ENCODE measurements at regions not wholly inside any gene's neighbourhood (a gene's known extent, or its start where the extent isn't known, plus 50 kb on each side); places are given as distances from the start of the nearest gene placed in this dataset.

GRCh38 chr2:118622108-118622507 lies 225.3 kb downstream of the EN1 start:
- Mint-ChIP-seq H3K4me3 (no peak overlapping the region), H3K27me3 (peaks cover 7% of the 10 kb centered on the region), H3K36me3 (ENCODE audit: low read depth) (no peaks in the 10 kb centered on the region), H3K9me3 (ENCODE audit: low read depth) (peaks cover 2% of the 10 kb centered on the region), H3K4me1 (no peaks in the 10 kb centered on the region), H3K27ac (no peak overlapping the region)
- DNase-seq (no peak), ATAC-seq (no peak)
- CTCF ChIA-PET, result no interaction called here
- intact Hi-C loops (cut with DNase I, micrococcal nuclease), result no loop called here
- POLR2A ChIA-PET, result no interaction called here

- ATAC-seq (no peak), DNase-seq (no peak)
- H3K4me3 Mint-ChIP-seq, result no peak overlapping the region
- no peaks in the 10 kb centered on the region for H3K4me1 Mint-ChIP-seq
- no peak overlapping the region for H3K27ac Mint-ChIP-seq
- no peaks in the 10 kb centered on the region for H3K36me3 Mint-ChIP-seq (ENCODE audit: low read depth)
- CTCF ChIA-PET, result no interaction called here
- POLR2A ChIA-PET, result no interaction called here
- peaks cover 9% of the 10 kb centered on the region for H3K27me3 Mint-ChIP-seq
- H3K9me3 Mint-ChIP-seq (ENCODE audit: low read depth), result no peaks in the 10 kb centered on the region
- intact Hi-C loops (cut with DNase I, micrococcal nuclease), result no loop called here
Measured at GRCh38 chr2:118618279-118618678, 229.2 kb downstream of the EN1 start.

DNA sequence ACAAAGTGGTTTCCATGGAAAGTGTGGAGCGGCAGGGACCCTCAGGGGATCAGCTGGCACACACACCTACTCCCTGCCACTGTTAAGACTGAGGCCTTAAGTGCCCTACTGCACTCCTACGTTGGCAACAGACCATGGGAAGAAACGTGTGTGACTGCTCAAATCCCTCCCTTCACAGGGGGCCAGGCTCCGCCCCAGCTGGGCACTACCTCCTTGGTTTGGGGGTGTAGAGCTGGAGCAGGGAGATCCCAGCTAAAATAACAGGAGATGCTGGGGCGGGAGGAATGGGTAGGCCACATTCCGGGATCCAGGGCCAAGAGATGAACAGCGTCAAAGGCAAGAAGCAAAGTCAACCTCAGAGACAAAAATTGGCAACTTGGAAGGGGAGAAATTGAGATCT lies 231.0 kb downstream of the EN1 start:
- H3K27ac Mint-ChIP-seq, result no peak overlapping the region
- H3K9me3 Mint-ChIP-seq (ENCODE audit: low read depth), result no peaks in the 10 kb centered on the region
- H3K4me3 Mint-ChIP-seq, result no peak overlapping the region
- ChIA-PET POLR2A (no interaction called here), CTCF (no interaction called here)
- DNase-seq (no peak), ATAC-seq (no peak)
- H3K36me3 Mint-ChIP-seq (ENCODE audit: low read depth), result no peaks in the 10 kb centered on the region
- no peaks in the 10 kb centered on the region for H3K4me1 Mint-ChIP-seq
- peaks cover 12% of the 10 kb centered on the region for H3K27me3 Mint-ChIP-seq
- intact Hi-C loops (cut with DNase I, micrococcal nuclease), result no loop called here

GRCh38 chr2:118614841-118615271 lies 232.6 kb downstream of the EN1 start:
- Mint-ChIP-seq H3K4me1 (no peaks in the 10 kb centered on the region), H3K9me3 (ENCODE audit: low read depth) (no peaks in the 10 kb centered on the region), H3K27me3 (peaks cover 9% of the 10 kb centered on the region), H3K36me3 (ENCODE audit: low read depth) (no peaks in the 10 kb centered on the region), H3K27ac (no peak overlapping the region), H3K4me3 (no peak overlapping the region)
- intact Hi-C loops (cut with DNase I, micrococcal nuclease), result no loop called here
- ChIA-PET POLR2A (no interaction called here), CTCF (interaction anchor here (0.7 kb wide), 1 partner anchor 48 kb away, joined by 3 read pairs; no protein-coding TSS in a partner anchor)
- no peak for DNase-seq
- no peak for ATAC-seq

GRCh38 chr2:118613737-118614136 lies 233.7 kb downstream of the EN1 start:
- CTCF ChIA-PET, result no interaction called here
- Mint-ChIP-seq H3K4me1 (no peaks in the 10 kb centered on the region), H3K9me3 (ENCODE audit: low read depth) (no peaks in the 10 kb centered on the region), H3K27ac (no peak overlapping the region), H3K4me3 (no peak overlapping the region), H3K36me3 (ENCODE audit: low read depth) (no peaks in the 10 kb centered on the region), H3K27me3 (peaks cover 9% of the 10 kb centered on the region)
- POLR2A ChIA-PET, result no interaction called here
- no peak for ATAC-seq
- no peak for DNase-seq
- intact Hi-C loops (cut with DNase I, micrococcal nuclease), result no loop called here

DNA sequence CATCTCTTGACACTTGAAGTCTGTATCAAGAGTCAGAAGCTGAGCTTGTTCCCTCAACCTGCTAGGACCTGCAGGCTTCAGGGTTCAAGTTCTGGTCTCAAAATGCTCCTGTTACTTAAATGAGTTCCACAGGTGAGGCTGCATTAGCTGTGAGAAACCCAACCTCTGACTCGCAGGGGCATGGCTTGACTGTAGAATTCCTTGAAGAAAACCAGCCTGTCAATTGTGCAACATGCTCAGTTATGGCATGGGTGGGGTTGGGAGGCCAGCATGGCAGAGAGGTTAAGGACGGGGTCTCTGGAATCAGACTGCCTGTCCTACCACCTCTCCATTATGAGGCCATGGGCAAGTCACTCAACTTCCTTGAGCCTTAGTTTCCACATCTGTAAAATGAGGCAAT lies 235.8 kb downstream of the EN1 start:
- intact Hi-C loops (cut with DNase I, micrococcal nuclease), result no loop called here
- CTCF ChIA-PET, result no interaction called here
- no peak for ATAC-seq
- Mint-ChIP-seq H3K4me3 (no peak overlapping the region), H3K4me1 (no peaks in the 10 kb centered on the region), H3K9me3 (ENCODE audit: low read depth) (no peaks in the 10 kb centered on the region), H3K27ac (no peak overlapping the region), H3K27me3 (peaks cover 15% of the 10 kb centered on the region), H3K36me3 (ENCODE audit: low read depth) (no peaks in the 10 kb centered on the region)
- DNase-seq, result no peak
- POLR2A ChIA-PET, result no interaction called here

DNA sequence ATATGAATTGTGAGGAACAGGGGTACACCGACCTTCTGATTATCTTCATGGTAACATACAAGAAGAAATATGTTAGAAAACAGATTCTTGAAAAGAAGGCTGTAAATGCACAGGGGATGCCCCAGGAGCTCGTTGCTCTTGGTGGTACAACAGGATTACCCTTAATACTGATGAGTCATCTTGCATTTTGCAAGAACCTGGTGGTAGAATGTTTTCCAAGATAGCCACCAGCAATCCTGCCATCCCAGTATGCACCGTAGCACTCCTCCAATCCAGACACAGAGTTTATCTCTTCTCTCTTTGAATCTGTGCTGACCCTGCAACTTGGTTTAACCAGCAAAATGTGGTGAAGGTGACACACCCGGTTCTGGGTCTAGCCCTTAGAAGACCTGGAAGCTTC lies 238.3 kb downstream of the EN1 start:
- intact Hi-C loops (cut with DNase I, micrococcal nuclease), result no loop called here
- no peaks in the 10 kb centered on the region for H3K9me3 Mint-ChIP-seq (ENCODE audit: low read depth)
- H3K4me3 Mint-ChIP-seq, result no peak overlapping the region
- no peaks in the 10 kb centered on the region for H3K4me1 Mint-ChIP-seq
- ChIA-PET POLR2A (no interaction called here), CTCF (interaction anchor here (0.7 to 0.8 kb wide), 2 partner anchors 9 to 444 kb away, joined by 3 to 4 read pairs; no protein-coding TSS in a partner anchor)
- no peaks in the 10 kb centered on the region for H3K36me3 Mint-ChIP-seq (ENCODE audit: low read depth)
- no peak for ATAC-seq
- H3K27ac Mint-ChIP-seq, result no peak overlapping the region
- no peak for DNase-seq
- peaks cover 13% of the 10 kb centered on the region for H3K27me3 Mint-ChIP-seq

GRCh38 chr2:118607641-118608040 lies 239.8 kb downstream of the EN1 start:
- Mint-ChIP-seq H3K4me3 (no peak overlapping the region), H3K27me3 (peaks cover 11% of the 10 kb centered on the region), H3K4me1 (no peaks in the 10 kb centered on the region), H3K27ac (no peak overlapping the region), H3K9me3 (ENCODE audit: low read depth) (no peaks in the 10 kb centered on the region), H3K36me3 (ENCODE audit: low read depth) (no peaks in the 10 kb centered on the region)
- CTCF ChIA-PET, result no interaction called here
- intact Hi-C loops (cut with DNase I, micrococcal nuclease), result no loop called here
- POLR2A ChIA-PET, result no interaction called here
- DNase-seq, result no peak
- ATAC-seq, result no peak

DNA sequence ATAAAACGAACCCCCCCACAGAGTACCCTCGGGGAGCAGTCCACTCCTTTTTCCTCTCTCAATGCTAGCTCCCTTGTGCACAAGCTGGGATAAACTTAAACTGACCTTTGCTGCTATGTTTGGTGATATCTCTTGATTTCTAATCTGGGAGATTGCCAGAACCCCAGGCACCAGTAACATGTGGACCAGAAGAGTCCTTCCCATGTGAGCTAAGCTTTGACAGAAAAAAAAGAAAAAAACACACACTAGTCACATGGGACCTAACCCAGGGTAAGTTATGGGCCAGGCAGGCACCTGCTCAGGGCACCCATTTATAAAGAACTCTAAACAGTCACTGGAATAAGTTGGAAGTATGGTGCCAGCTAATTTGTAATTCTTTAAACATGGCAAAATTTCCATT lies 242.6 kb downstream of the EN1 start:
- ChIA-PET CTCF (no interaction called here), POLR2A (no interaction called here)
- ATAC-seq (no peak), DNase-seq (no peak)
- Mint-ChIP-seq H3K27me3 (peaks cover 6% of the 10 kb centered on the region), H3K4me1 (no peaks in the 10 kb centered on the region), H3K27ac (no peak overlapping the region), H3K4me3 (no peak overlapping the region), H3K9me3 (ENCODE audit: low read depth) (peaks cover 4% of the 10 kb centered on the region), H3K36me3 (ENCODE audit: low read depth) (no peaks in the 10 kb centered on the region)
- intact Hi-C loops (cut with DNase I, micrococcal nuclease), result no loop called here

- Mint-ChIP-seq H3K9me3 (ENCODE audit: low read depth) (peaks cover 4% of the 10 kb centered on the region), H3K27ac (no peak overlapping the region), H3K36me3 (ENCODE audit: low read depth) (no peaks in the 10 kb centered on the region), H3K4me3 (no peak overlapping the region), H3K4me1 (no peaks in the 10 kb centered on the region), H3K27me3 (peaks cover 6% of the 10 kb centered on the region)
- DNase-seq (no peak), ATAC-seq (no peak)
- ChIA-PET CTCF (no interaction called here), POLR2A (no interaction called here)
- intact Hi-C loops (cut with DNase I, micrococcal nuclease), result no loop called here
Measured at GRCh38 chr2:118604371-118604770, 243.1 kb downstream of the EN1 start.

DNA sequence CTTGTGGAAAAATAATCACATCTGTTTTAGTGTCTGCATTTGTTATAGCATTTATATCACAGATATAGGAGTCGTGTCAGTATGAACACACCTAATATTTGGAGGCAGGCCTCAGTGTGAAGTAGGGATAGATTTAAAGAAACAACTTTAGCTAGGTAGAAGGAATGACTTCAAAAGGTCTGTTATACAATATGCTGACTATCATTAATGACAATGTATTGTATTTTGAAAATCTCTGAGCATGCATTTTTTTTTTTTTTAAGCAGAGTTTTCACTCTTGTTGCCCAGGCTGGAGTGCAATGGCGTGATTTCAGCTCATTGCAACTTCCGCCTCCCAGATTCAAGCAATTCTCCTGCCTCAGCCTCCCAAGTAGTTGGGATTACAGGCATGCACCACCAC lies 248.3 kb downstream of the EN1 start:
- intact Hi-C loops (cut with DNase I, micrococcal nuclease), result no loop called here
- no peak for DNase-seq
- H3K36me3 Mint-ChIP-seq (ENCODE audit: low read depth), result no peaks in the 10 kb centered on the region
- H3K27ac Mint-ChIP-seq, result no peak overlapping the region
- no peaks in the 10 kb centered on the region for H3K4me1 Mint-ChIP-seq
- CTCF ChIA-PET, result no interaction called here
- no peaks in the 10 kb centered on the region for H3K27me3 Mint-ChIP-seq
- POLR2A ChIA-PET, result no interaction called here
- peaks cover 4% of the 10 kb centered on the region for H3K9me3 Mint-ChIP-seq (ENCODE audit: low read depth)
- ATAC-seq, result no peak
- H3K4me3 Mint-ChIP-seq, result no peak overlapping the region

- ChIA-PET POLR2A (no interaction called here), CTCF (interaction anchor here (1.0 kb wide), 1 partner anchor 90 kb away, joined by 4 read pairs; no protein-coding TSS in a partner anchor)
- DNase-seq, result no peak
- H3K27ac Mint-ChIP-seq, result no peak overlapping the region
- no peak overlapping the region for H3K4me3 Mint-ChIP-seq
- H3K9me3 Mint-ChIP-seq (ENCODE audit: low read depth), result peaks cover 4% of the 10 kb centered on the region
- peaks cover 3% of the 10 kb centered on the region for H3K27me3 Mint-ChIP-seq
- ATAC-seq, result no peak
- intact Hi-C loops (cut with DNase I, micrococcal nuclease), result no loop called here
- no peaks in the 10 kb centered on the region for H3K4me1 Mint-ChIP-seq
- H3K36me3 Mint-ChIP-seq (ENCODE audit: low read depth), result no peaks in the 10 kb centered on the region
Measured at GRCh38 chr2:118596620-118597019, 250.8 kb downstream of the EN1 start.

- intact Hi-C loops (cut with DNase I, micrococcal nuclease), result no loop called here
- ATAC-seq, result no peak
- no peak for DNase-seq
- POLR2A ChIA-PET, result no interaction called here
- no peak overlapping the region for H3K4me3 Mint-ChIP-seq
- no peaks in the 10 kb centered on the region for H3K9me3 Mint-ChIP-seq (ENCODE audit: low read depth)
- H3K27me3 Mint-ChIP-seq, result peaks cover 5% of the 10 kb centered on the region
- no peaks in the 10 kb centered on the region for H3K36me3 Mint-ChIP-seq (ENCODE audit: low read depth)
- H3K27ac Mint-ChIP-seq, result no peak overlapping the region
- H3K4me1 Mint-ChIP-seq, result no peaks in the 10 kb centered on the region
- CTCF ChIA-PET, result no interaction called here
Measured at GRCh38 chr2:118593257-118593656, 254.2 kb downstream of the EN1 start.

Measured in activated CD4-positive, alpha-beta T cell treated with anti-CD3 and anti-CD28 coated beads for 36 hours (primary cell).